Choroid plexus epithelial cell (primary cell): ENCODE measurements at regions not wholly inside any gene's neighbourhood (a gene's known extent, or its start where the extent isn't known, plus 50 kb on each side); places are given as distances from the start of the nearest gene placed in this dataset.

ENCODE experiments used
- DNase-seq: peaks from one replicate; pipeline ENCODE4 v3.0.0-alpha.2; 2010; ENCODE audit warnings: low read depth
- H3K4me3 ChIP-seq: 2 replicates; pipeline ENCODE4 v1.5.1; 2011; ENCODE audit warnings: low read depth, mild to moderate bottlenecking, control low read depth, low read length, moderate library complexity
- TF ChIP-seq, protein P1 (sequence below): conservative IDR thresholded peaks from 2 replicates; pipeline ENCODE4 v1.5.1; 2011; ENCODE audit warnings: low read depth, mild to moderate bottlenecking, control low read depth, inconsistent platforms, low read length, moderate library complexity

GRCh38 chr9:1362845-1363244 is 312.7 kb downstream of the DMRT2 start:
- H3K4me3 ChIP-seq = no peak overlapping the region
- no peak for DNase-seq
- TF ChIP-seq, protein P1, sequence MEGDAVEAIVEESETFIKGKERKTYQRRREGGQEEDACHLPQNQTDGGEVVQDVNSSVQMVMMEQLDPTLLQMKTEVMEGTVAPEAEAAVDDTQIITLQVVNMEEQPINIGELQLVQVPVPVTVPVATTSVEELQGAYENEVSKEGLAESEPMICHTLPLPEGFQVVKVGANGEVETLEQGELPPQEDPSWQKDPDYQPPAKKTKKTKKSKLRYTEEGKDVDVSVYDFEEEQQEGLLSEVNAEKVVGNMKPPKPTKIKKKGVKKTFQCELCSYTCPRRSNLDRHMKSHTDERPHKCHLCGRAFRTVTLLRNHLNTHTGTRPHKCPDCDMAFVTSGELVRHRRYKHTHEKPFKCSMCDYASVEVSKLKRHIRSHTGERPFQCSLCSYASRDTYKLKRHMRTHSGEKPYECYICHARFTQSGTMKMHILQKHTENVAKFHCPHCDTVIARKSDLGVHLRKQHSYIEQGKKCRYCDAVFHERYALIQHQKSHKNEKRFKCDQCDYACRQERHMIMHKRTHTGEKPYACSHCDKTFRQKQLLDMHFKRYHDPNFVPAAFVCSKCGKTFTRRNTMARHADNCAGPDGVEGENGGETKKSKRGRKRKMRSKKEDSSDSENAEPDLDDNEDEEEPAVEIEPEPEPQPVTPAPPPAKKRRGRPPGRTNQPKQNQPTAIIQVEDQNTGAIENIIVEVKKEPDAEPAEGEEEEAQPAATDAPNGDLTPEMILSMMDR = no peak

GRCh38 chr9:1366276-1366675 is 316.1 kb downstream of the DMRT2 start:
- DNase-seq = no peak

GRCh38 chr9:1369297-1369696 is 319.1 kb downstream of the DMRT2 start:
- no peak for DNase-seq
- H3K4me3 ChIP-seq = no peak overlapping the region
- TF ChIP-seq, protein P1 = no peak

More at GRCh38 chr9:1366276-1366675, 316.1 kb downstream of the DMRT2 start:
- TF ChIP-seq, protein P1 = no peak
- no peak overlapping the region for H3K4me3 ChIP-seq

DNA sequence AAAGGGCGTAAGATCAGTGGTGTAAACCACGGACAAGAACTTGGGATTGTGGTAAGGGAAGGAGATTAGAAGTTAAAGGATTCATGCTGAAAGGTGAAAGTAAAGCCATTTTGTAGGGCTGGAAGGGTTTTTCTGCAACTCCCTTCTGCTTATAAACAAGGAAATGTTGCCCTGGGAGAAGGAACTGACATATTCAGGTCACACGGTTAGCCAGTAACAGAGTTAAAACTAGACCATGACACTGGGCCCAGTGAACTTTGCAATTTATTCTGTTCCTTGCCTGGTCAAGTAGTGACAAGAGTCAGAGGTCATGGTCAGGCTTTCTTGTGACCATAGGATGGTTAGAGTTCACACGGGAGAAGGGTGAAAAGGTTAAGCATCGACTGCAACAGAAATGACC is 323.3 kb downstream of the DMRT2 start:
- no peak for DNase-seq
- TF ChIP-seq, protein P1 = no peak

GRCh38 chr9:1383899-1384455 is 333.8 kb downstream of the DMRT2 start:
- H3K4me3 ChIP-seq = no peak overlapping the region
- TF ChIP-seq, protein P1 = no peak
- no peak for DNase-seq

More for the DNA sequence above, 323.3 kb downstream of the DMRT2 start:
- H3K4me3 ChIP-seq = no peak overlapping the region

- no peak overlapping the region for H3K4me3 ChIP-seq
- DNase-seq = no peak
- TF ChIP-seq, protein P1 = no peak
Observed at GRCh38 chr9:1384816-1385215, 334.7 kb downstream of the DMRT2 start.

DNA sequence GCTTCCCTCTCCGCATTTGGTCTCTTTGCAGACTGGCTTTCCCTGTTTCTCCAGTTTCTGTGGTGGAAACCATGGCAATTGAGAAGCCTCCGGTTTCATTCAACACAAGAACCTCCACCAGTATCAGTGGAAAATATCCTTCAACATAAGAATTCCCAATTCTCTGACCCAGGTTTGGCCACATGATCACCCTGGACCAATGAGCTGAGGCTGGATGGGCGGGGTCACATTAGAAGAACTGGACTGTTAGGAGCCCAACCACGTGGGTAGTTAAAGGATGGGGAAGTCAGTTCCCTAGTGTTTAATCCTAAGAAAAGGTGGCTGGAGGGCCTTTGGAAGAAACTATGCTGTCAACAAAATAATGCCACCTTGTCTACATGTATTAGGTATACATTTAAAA is 336.3 kb downstream of the DMRT2 start:
- TF ChIP-seq, protein P1 = no peak
- H3K4me3 ChIP-seq = no peak overlapping the region
- DNase-seq = no peak
